GM12864 (cell line): ENCODE measurements at regions not wholly inside any gene's neighbourhood (a gene's known extent, or its start where the extent isn't known, plus 50 kb on each side); places are given as distances from the start of the nearest gene placed in this dataset.
"Not testable (repeated sequence)": the region's sequence is repeated elsewhere in the genome, so short reads cannot be mapped to it uniquely, and the experiment has no call there.

Experiments
- DNase-seq: peaks from one replicate; pipeline ENCODE4 v3.0.0-alpha.2; 2011; ENCODE audit warnings: low read depth
- H3K4me3 ChIP-seq: 2 replicates; pipeline ENCODE4 v1.5.1; 2011; ENCODE audit warnings: mild to moderate bottlenecking, low read depth, low read length, control low read depth
- CTCF ChIP-seq: IDR thresholded peaks from 2 replicates; pipeline ENCODE4 v1.5.1; 2011; ENCODE audit warnings: low read depth, mild to moderate bottlenecking, moderate library complexity, low read length, control low read depth, inconsistent platforms; ENCODE audit errors: missing control alignments

GRCh38 chr18:4704781-4705180 lies 249.7 kb upstream of the DLGAP1 start:
- no peak for DNase-seq
- no peak overlapping the region for H3K4me3 ChIP-seq
- no peak for TF ChIP-seq CTCF

GRCh38 chr18:4691836-4692235 lies 236.7 kb upstream of the DLGAP1 start:
- no peak for TF ChIP-seq CTCF
- no peak for DNase-seq
- no peak overlapping the region for H3K4me3 ChIP-seq

GRCh38 chr18:4678685-4679084 lies 223.6 kb upstream of the DLGAP1 start:
- not testable (repeated sequence) for DNase-seq, H3K4me3 ChIP-seq

- no peak for DNase-seq
- TF ChIP-seq CTCF, result no peak
- H3K4me3 ChIP-seq, result no peak overlapping the region
These were observed 221.9 kb upstream of the DLGAP1 start for GRCh38 chr18:4677006-4677405.

GRCh38 chr18:4672162-4672561 lies 217.1 kb upstream of the DLGAP1 start:
- no peak overlapping the region for H3K4me3 ChIP-seq
- DNase-seq, result no peak
- no peak for TF ChIP-seq CTCF

- no peak overlapping the region for H3K4me3 ChIP-seq
- TF ChIP-seq CTCF, result no peak
- no peak for DNase-seq
These were observed 203.7 kb upstream of the DLGAP1 start for GRCh38 chr18:4658804-4659203.

- no peak for DNase-seq
- no peak for TF ChIP-seq CTCF
- H3K4me3 ChIP-seq, result no peak overlapping the region
These were observed 198.3 kb upstream of the DLGAP1 start for GRCh38 chr18:4653418-4653817.
